Posterior cingulate gyrus (tissue), 11 donors: ENCODE measurements at regions not wholly inside any gene's neighbourhood (a gene's known extent, or its start where the extent isn't known, plus 50 kb on each side); places are given as distances from the start of the nearest gene placed in this dataset.
"Not testable (repeated sequence)": the region's sequence is repeated elsewhere in the genome, so short reads cannot be mapped to it uniquely, and the experiment has no call there.

Experiments used
- DNase-seq, 10 donors: peaks; one replicate each; pipeline versions ENCODE4 v3.0.0 to v3.0.0-alpha.2; 2020 to 2021; ENCODE audit warnings: mixed read lengths in 3 of 10
- intact Hi-C: fragments of 100-400 bp; cut with DNase I; formaldehyde crosslinking; loops from one replicate; pipeline ENCODE4 v1.15.1; 2023

GRCh38 chr15:93779341-93779740, 452.0 kb upstream of the MCTP2 start:
- intact Hi-C loops: no loop called here
- DNase-seq: no peak

GRCh38 chr15:93771196-93772030, 459.9 kb upstream of the MCTP2 start:
- intact Hi-C loops: no loop called here
- DNase-seq: no peak

- DNase-seq: no peak
- intact Hi-C loops: no loop called here
Observed at GRCh38 chr15:93770788-93771187, 460.6 kb upstream of the MCTP2 start.

GRCh38 chr15:93762036-93762435, 469.3 kb upstream of the MCTP2 start:
- peak in 2 of 10 donors; percentile 3 to 38 for DNase-seq

GRCh38 chr15:93759629-93760028, 471.7 kb upstream of the MCTP2 start:
- intact Hi-C loops: no loop called here
- DNase-seq: no peak

More at GRCh38 chr15:93762036-93762435, 469.3 kb upstream of the MCTP2 start:
- intact Hi-C loops: no loop called here

GRCh38 chr15:93758824-93759223, 472.5 kb upstream of the MCTP2 start:
- intact Hi-C loops: no loop called here
- no peak for DNase-seq

- intact Hi-C loops: no loop called here
- DNase-seq: no peak
Observed at GRCh38 chr15:93748710-93749109, 482.7 kb upstream of the MCTP2 start.

GRCh38 chr15:93734976-93735375, 496.4 kb upstream of the MCTP2 start:
- DNase-seq, intact Hi-C loops: not testable (repeated sequence)

GRCh38 chr15:93730724-93731123, 500.6 kb upstream of the MCTP2 start:
- intact Hi-C loops: no loop called here
- DNase-seq: no peak

- intact Hi-C loops: no loop called here
- no peak for DNase-seq
Observed at GRCh38 chr15:93722165-93722564, 509.2 kb upstream of the MCTP2 start.

- intact Hi-C loops: no loop called here
- DNase-seq: no peak
Observed at GRCh38 chr15:93720607-93721006, 510.8 kb upstream of the MCTP2 start.

GRCh38 chr15:93719921-93720351, 511.4 kb upstream of the MCTP2 start:
- no peak for DNase-seq
- intact Hi-C loops: no loop called here

GRCh38 chr15:93716615-93717231, 514.6 kb upstream of the MCTP2 start:
- intact Hi-C loops: no loop called here
- no peak for DNase-seq

GRCh38 chr15:93709708-93710107, 521.7 kb upstream of the MCTP2 start:
- DNase-seq: no peak
- intact Hi-C loops: no loop called here

GRCh38 chr15:93708724-93709445, 522.5 kb upstream of the MCTP2 start:
- no peak for DNase-seq
- intact Hi-C loops: no loop called here

GRCh38 chr15:93707751-93708150, 523.6 kb upstream of the MCTP2 start:
- intact Hi-C loops: no loop called here
- DNase-seq: no peak

- DNase-seq: no peak
Observed at GRCh38 chr15:93706495-93707292, 524.7 kb upstream of the MCTP2 start.

GRCh38 chr15:93705753-93706455, 525.5 kb upstream of the MCTP2 start:
- intact Hi-C loops: no loop called here
- no peak for DNase-seq

More at GRCh38 chr15:93706495-93707292, 524.7 kb upstream of the MCTP2 start:
- intact Hi-C loops: no loop called here

- intact Hi-C loops: no loop called here
- DNase-seq: no peak
Observed at GRCh38 chr15:93703092-93703739, 528.1 kb upstream of the MCTP2 start.
